Fibroblast of lung (primary cell): ENCODE measurements at regions not wholly inside any gene's neighbourhood (a gene's known extent, or its start where the extent isn't known, plus 50 kb on each side); places are given as distances from the start of the nearest gene placed in this dataset.

Experiments
- DNase-seq, 2 donors: peaks; one replicate each; pipeline versions ENCODE4 v3.0.0 to v3.0.0-alpha.2; 2010; ENCODE audit warnings: low read depth in 2 of 2
- H2AFZ ChIP-seq: 2 replicates; pipeline ENCODE4 v1.5.1; 2012; ENCODE audit warnings: low read length, control low read depth, inconsistent platforms
- H3K27ac ChIP-seq: 2 replicates; pipeline ENCODE4 v1.5.1; 2011; ENCODE audit warnings: low read length, control low read depth; ENCODE audit not compliant: insufficient read depth
- H3K27me3 ChIP-seq: 2 replicates; pipeline ENCODE4 v1.5.1; 2011; ENCODE audit warnings: mild to moderate bottlenecking, low read length; ENCODE audit not compliant: control insufficient read depth, insufficient read depth
- H3K36me3 ChIP-seq: 2 replicates; pipeline ENCODE4 v1.5.1; 2011; ENCODE audit warnings: low read length; ENCODE audit not compliant: control insufficient read depth, insufficient read depth
- H3K4me1 ChIP-seq: 2 replicates; pipeline ENCODE4 v1.5.1; 2011; ENCODE audit warnings: low read length; ENCODE audit not compliant: control insufficient read depth, insufficient read depth; ENCODE audit errors: extremely low read depth
- H3K4me2 ChIP-seq: 2 replicates; pipeline ENCODE4 v1.5.1; 2011; ENCODE audit warnings: low read length, control low read depth; ENCODE audit not compliant: insufficient read depth; ENCODE audit errors: extremely low read depth
- H3K4me3 ChIP-seq, 4 experiments: fragments of 200-600 bp in 1 of 4; sonication (generic) in 1 of 4; replicated peaks in 1 of 4; 2 replicates each; pipeline ENCODE4 v1.5.1; 2011 to 2016; ENCODE audit warnings: low read length in 4 of 4, low read depth in 3 of 4, mild to moderate bottlenecking in 3 of 4, control low read depth in 2 of 4, inconsistent platforms in 1 of 4, mixed read lengths in 1 of 4; ENCODE audit not compliant: insufficient read depth in 1 of 4; ENCODE audit errors: control extremely low read depth in 1 of 4
- H3K79me2 ChIP-seq: 2 replicates; pipeline ENCODE4 v1.5.1; 2012; ENCODE audit warnings: mild to moderate bottlenecking, low read length, inconsistent platforms; ENCODE audit not compliant: control insufficient read depth, insufficient read depth
- H3K9ac ChIP-seq: 2 replicates; pipeline ENCODE4 v1.5.1; 2011; ENCODE audit warnings: mild to moderate bottlenecking, low read length, control low read depth; ENCODE audit not compliant: insufficient read depth
- H3K9me3 ChIP-seq: 2 replicates; pipeline ENCODE4 v1.5.1; 2012; ENCODE audit warnings: low read depth, low read length; ENCODE audit not compliant: control insufficient read depth, insufficient read depth
- H4K20me1 ChIP-seq: 2 replicates; pipeline ENCODE4 v1.5.1; 2011; ENCODE audit warnings: low read length; ENCODE audit not compliant: control insufficient read depth, insufficient read depth; ENCODE audit errors: extremely low read depth
- CTCF ChIP-seq, 2 donors: IDR thresholded peaks in 1 of 2; conservative IDR thresholded peaks in 1 of 2; 1 replicate in 1 of 2; 2 replicates in 1 of 2; pipeline ENCODE4 v1.5.1; 2011 to 2012; ENCODE audit warnings: low read length in 2 of 2, control low read depth in 1 of 2, inconsistent platforms in 1 of 2, low read depth in 1 of 2, mild to moderate bottlenecking in 1 of 2
- EZH2 ChIP-seq: IDR thresholded peaks from 2 replicates; pipeline ENCODE4 v1.5.1; 2012; ENCODE audit warnings: low read length, control low read depth, mild to moderate bottlenecking; ENCODE audit errors: missing control alignments

GRCh38 chr11:129698212-129698611 lies 117.4 kb upstream of the TMEM45B start:
- no peak for DNase-seq

GRCh38 chr11:129699711-129700304 lies 115.8 kb upstream of the TMEM45B start:
- DNase-seq: no peak
- H3K9ac ChIP-seq: no peak overlapping the region
- H3K36me3 ChIP-seq: no peaks in the 10 kb centered on the region
- no peak overlapping the region for H3K4me2 ChIP-seq
- TF ChIP-seq EZH2 (no peak), CTCF (conservative IDR thresholded peaks at IDR 0.05 in 1 of 2, IDR thresholded peaks at IDR 0.05 in 1 of 2; ENCODE audit: low read depth in 1 of 2, low read length in 2 of 2) (peak in 1 of 2 donors; percentile 1)
- no peak overlapping the region for H2AFZ ChIP-seq
- no peaks in the 10 kb centered on the region for H3K4me1 ChIP-seq
- H3K27ac ChIP-seq: no peak overlapping the region
- no peaks in the 10 kb centered on the region for H3K27me3 ChIP-seq
- no peak overlapping the region for H3K4me3 ChIP-seq
- H4K20me1 ChIP-seq: no peaks in the 10 kb centered on the region
- no peaks in the 10 kb centered on the region for H3K9me3 ChIP-seq
- H3K79me2 ChIP-seq: no peaks in the 10 kb centered on the region

More at GRCh38 chr11:129698212-129698611, 117.4 kb upstream of the TMEM45B start:
- H3K4me2 ChIP-seq: no peak overlapping the region
- no peaks in the 10 kb centered on the region for H3K9me3 ChIP-seq
- no peaks in the 10 kb centered on the region for H3K36me3 ChIP-seq
- no peaks in the 10 kb centered on the region for H4K20me1 ChIP-seq
- no peak overlapping the region for H3K9ac ChIP-seq
- H3K27ac ChIP-seq: no peak overlapping the region
- no peaks in the 10 kb centered on the region for H3K4me1 ChIP-seq
- H3K4me3 ChIP-seq: no peak overlapping the region
- TF ChIP-seq EZH2: no peak
- TF ChIP-seq CTCF (conservative IDR thresholded peaks at IDR 0.05 in 1 of 2, IDR thresholded peaks at IDR 0.05 in 1 of 2; ENCODE audit: low read depth in 1 of 2, low read length in 2 of 2): no peak
- H3K27me3 ChIP-seq: no peaks in the 10 kb centered on the region
- no peaks in the 10 kb centered on the region for H3K79me2 ChIP-seq
- no peak overlapping the region for H2AFZ ChIP-seq

GRCh38 chr11:129700701-129701100 lies 114.9 kb upstream of the TMEM45B start:
- no peaks in the 10 kb centered on the region for H4K20me1 ChIP-seq
- H3K27ac ChIP-seq: no peak overlapping the region
- no peaks in the 10 kb centered on the region for H3K9me3 ChIP-seq
- H3K4me2 ChIP-seq: no peak overlapping the region
- H3K4me3 ChIP-seq: no peak overlapping the region
- H2AFZ ChIP-seq: no peak overlapping the region
- TF ChIP-seq EZH2: no peak
- no peak for TF ChIP-seq CTCF (conservative IDR thresholded peaks at IDR 0.05 in 1 of 2, IDR thresholded peaks at IDR 0.05 in 1 of 2; ENCODE audit: low read depth in 1 of 2, low read length in 2 of 2)
- no peaks in the 10 kb centered on the region for H3K27me3 ChIP-seq
- H3K79me2 ChIP-seq: no peaks in the 10 kb centered on the region
- no peaks in the 10 kb centered on the region for H3K4me1 ChIP-seq
- no peak overlapping the region for H3K9ac ChIP-seq
- DNase-seq: no peak
- no peaks in the 10 kb centered on the region for H3K36me3 ChIP-seq
